ENCODE measurements at regions not wholly inside any gene's neighbourhood (a gene's known extent, or its start where the extent isn't known, plus 50 kb on each side); places are given as distances from the start of the nearest gene placed in this dataset.

DNA sequence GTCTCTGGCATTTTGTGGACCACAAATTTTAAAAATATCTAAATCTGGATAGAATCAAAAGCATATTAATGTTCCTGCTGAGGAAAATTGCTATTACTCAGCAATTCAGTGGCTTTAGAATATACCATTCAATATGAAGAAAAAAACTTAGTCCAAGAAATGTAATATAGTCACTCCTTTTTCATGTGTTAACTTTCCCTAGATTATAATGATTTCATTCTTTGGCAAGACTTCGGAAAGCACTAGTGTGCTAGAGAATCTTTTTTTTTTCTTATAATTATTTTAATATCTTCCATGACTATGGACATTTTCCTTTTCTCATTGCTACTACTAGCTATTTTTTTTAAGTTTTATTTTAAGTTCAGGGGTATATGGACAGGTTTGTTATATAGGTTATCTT lies 102.4 kb upstream of the FAM174A start:
- TF ChIP-seq, protein P1, sequence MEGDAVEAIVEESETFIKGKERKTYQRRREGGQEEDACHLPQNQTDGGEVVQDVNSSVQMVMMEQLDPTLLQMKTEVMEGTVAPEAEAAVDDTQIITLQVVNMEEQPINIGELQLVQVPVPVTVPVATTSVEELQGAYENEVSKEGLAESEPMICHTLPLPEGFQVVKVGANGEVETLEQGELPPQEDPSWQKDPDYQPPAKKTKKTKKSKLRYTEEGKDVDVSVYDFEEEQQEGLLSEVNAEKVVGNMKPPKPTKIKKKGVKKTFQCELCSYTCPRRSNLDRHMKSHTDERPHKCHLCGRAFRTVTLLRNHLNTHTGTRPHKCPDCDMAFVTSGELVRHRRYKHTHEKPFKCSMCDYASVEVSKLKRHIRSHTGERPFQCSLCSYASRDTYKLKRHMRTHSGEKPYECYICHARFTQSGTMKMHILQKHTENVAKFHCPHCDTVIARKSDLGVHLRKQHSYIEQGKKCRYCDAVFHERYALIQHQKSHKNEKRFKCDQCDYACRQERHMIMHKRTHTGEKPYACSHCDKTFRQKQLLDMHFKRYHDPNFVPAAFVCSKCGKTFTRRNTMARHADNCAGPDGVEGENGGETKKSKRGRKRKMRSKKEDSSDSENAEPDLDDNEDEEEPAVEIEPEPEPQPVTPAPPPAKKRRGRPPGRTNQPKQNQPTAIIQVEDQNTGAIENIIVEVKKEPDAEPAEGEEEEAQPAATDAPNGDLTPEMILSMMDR (IDR thresholded peaks at IDR 0.05): no peak
- Histone ChIP-seq H3K4me3 (no peak overlapping the region), H3K4me1 (no peaks in the 10 kb centered on the region), H3K9me3 (no peaks in the 10 kb centered on the region), H3K27ac (no peak overlapping the region), H3K9ac (ENCODE audit: low read depth in 2 of 2, low read length in 2 of 2) (no peak overlapping the region), H3K27me3 (no peaks in the 10 kb centered on the region), H3K36me3 (no peaks in the 10 kb centered on the region)
- intact Hi-C loops (cut with DNase I): no loop called here
- no peak for DNase-seq

DNA sequence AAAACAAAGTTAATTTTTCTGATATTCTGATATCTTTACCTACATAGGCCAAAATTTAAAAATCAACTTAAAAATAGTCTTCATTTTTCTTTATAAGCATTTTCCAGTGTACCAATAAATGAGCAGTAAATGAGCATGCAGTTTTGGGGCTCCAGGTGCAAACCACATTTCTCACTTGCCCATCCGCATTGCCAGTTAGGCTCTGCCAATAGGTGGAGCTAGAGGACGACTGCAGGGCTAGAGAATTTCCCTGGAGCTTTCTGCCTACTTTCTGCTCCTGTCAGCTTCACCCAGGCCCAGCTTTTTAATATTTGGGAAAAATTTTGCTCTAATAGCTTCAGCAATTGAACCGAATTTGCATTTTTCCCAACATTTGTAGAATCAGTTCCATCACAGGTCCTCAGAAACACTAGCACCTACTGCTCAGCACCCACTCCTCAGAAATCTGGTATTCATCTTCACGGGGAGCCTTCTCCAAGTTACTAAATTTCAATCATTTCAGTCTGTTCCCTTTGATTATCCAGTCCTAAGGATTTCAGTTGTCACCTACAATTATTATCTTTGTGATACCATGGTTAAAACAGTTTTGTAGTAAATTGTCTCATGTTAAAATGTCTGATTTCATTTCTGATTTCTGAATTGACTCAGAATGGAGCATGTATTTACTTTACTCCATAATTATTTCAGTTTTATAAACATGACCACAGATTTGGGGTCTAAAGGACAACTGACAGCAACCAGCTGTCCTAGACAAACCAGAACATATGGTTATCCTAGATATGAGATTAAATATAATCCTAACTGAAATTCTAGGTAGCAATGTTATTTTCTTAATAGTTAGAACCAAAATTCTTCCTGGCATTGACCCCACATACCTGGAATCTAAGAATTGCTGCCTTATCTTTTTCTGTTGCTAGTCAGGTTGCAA lies 104.6 kb upstream of the FAM174A start:
- TF ChIP-seq, protein P1 (IDR thresholded peaks at IDR 0.05): peak; percentile 88
- Histone ChIP-seq H3K4me1 (no peaks in the 10 kb centered on the region), H3K27me3 (no peaks in the 10 kb centered on the region), H3K36me3 (no peaks in the 10 kb centered on the region), H3K9me3 (no peaks in the 10 kb centered on the region), H3K4me3 (no peak overlapping the region), H3K9ac (ENCODE audit: low read depth in 2 of 2, low read length in 2 of 2) (no peak overlapping the region), H3K27ac (no peak overlapping the region)
- intact Hi-C loops (cut with DNase I): no loop called here
- DNase-seq: peak; percentile 55

DNA sequence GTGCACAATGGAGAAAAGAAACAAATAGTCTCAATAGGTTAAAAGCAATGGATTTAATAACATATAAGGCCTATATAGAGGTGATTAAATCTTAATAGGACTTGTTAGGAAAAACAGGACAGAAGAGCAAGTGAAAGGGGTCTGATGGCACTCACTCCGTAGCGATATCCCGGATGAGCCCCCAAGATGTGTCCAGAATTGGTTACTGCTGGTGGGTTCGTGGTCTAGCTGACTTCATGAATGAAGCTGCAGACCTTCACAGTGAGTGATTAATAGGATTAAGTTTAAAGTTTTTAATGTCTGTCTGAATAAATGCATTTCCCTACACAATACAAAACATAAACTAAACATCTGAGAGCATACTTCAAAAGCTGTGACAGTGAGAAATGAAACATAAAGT lies 110.4 kb upstream of the FAM174A start:
- TF ChIP-seq, protein P1 (IDR thresholded peaks at IDR 0.05): no peak
- H3K4me3 ChIP-seq: no peak overlapping the region
- no peaks in the 10 kb centered on the region for H3K9me3 ChIP-seq
- no peak overlapping the region for H3K27ac ChIP-seq
- no peak overlapping the region for H3K9ac ChIP-seq (ENCODE audit: low read depth in 2 of 2, low read length in 2 of 2)
- DNase-seq: no peak
- H3K27me3 ChIP-seq: no peaks in the 10 kb centered on the region
- intact Hi-C loops (cut with DNase I): loop anchor here (5.0 kb wide), 1 partner anchor 968 kb away; no protein-coding TSS in a partner anchor
- H3K4me1 ChIP-seq: no peaks in the 10 kb centered on the region
- no peaks in the 10 kb centered on the region for H3K36me3 ChIP-seq

DNA sequence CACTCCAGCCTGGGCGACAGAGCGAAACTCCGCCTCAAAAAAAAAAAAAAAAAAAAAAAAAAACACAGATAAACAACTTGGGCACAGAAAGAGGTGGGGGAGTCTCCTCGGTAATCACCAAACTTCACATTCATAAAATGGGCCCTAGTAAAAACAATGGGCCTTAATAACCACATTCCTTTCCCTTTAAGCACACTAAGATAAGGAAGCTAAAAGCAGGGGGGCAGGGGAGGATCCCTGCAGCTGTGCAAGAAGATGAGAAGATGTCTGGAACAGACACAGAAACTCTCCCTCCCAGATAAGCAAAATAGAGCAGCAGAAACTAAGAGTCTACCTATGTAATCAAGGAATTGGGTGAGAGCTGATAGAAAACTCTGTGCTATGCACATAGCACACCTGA lies 111.2 kb upstream of the FAM174A start:
- TF ChIP-seq, protein P1 (IDR thresholded peaks at IDR 0.05): no peak
- Histone ChIP-seq H3K4me3 (no peak overlapping the region), H3K36me3 (no peaks in the 10 kb centered on the region), H3K9me3 (no peaks in the 10 kb centered on the region), H3K4me1 (no peaks in the 10 kb centered on the region), H3K27me3 (no peaks in the 10 kb centered on the region), H3K27ac (no peak overlapping the region), H3K9ac (ENCODE audit: low read depth in 2 of 2, low read length in 2 of 2) (no peak overlapping the region)
- intact Hi-C loops (cut with DNase I): no loop called here
- no peak for DNase-seq

DNA sequence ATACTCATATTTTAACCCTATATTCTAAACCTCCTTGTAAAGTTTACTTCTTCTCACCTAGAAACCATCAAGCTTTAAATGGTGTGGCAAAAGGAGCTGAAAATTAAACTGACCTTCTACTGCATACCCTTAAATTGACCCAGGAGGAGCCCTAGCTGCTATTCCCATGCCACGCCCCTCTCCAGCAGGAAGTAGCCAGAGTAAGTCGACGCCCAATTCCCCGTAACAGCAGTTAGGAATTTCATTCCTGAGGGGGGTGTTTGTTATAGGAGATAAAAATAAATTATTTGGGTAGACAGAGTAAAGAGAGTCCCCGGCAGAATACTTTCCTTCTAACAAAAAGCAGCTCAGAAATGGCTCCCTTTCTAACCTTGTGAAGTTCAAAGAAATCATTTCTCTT lies 111.8 kb upstream of the FAM174A start:
- intact Hi-C loops (cut with DNase I): no loop called here
- Histone ChIP-seq H3K4me1 (no peaks in the 10 kb centered on the region), H3K36me3 (no peaks in the 10 kb centered on the region), H3K4me3 (no peak overlapping the region), H3K27me3 (no peaks in the 10 kb centered on the region), H3K27ac (no peak overlapping the region), H3K9ac (ENCODE audit: low read depth in 2 of 2, low read length in 2 of 2) (no peak overlapping the region), H3K9me3 (no peaks in the 10 kb centered on the region)
- TF ChIP-seq, protein P1 (IDR thresholded peaks at IDR 0.05): no peak
- no peak for DNase-seq
